Fibroblast of mammary gland (primary cell): ENCODE measurements at regions not wholly inside any gene's neighbourhood (a gene's known extent, or its start where the extent isn't known, plus 50 kb on each side); places are given as distances from the start of the nearest gene placed in this dataset.

Experiments
- DNase-seq: peaks from one replicate; pipeline ENCODE4 v3.0.0-alpha.2; 2010; ENCODE audit warnings: low read depth
- H3K4me3 ChIP-seq: 2 replicates; pipeline ENCODE4 v1.5.1; 2011; ENCODE audit warnings: low read depth, mild to moderate bottlenecking, low read length, moderate library complexity; ENCODE audit not compliant: control insufficient read depth
- TF ChIP-seq, protein P1 (sequence below): conservative IDR thresholded peaks from 2 replicates; pipeline ENCODE4 v1.5.1; 2011; ENCODE audit warnings: low read depth, low read length, inconsistent platforms; ENCODE audit not compliant: control insufficient read depth, insufficient read depth

DNA sequence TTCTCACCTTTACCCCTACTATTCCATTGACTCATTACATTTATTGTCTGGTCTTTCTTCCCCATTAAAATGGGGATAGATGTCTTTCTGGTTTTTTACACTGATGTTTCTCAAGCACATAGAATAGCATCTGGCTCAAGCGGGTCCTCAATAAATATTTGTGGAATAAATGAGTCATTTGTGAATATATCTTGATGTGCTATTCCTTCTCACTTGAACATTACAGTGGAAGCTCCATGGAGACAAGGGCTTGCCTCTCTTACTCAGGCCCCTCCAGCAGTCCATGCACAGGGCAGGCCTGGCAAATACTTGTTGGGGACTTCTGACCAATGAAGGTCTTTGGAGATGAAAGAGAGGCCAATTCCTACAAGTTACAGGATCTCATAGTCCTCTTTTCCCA, 151.7 kb upstream of the TAS2R1 start:
- H3K4me3 ChIP-seq = no peak overlapping the region
- TF ChIP-seq, protein P1, sequence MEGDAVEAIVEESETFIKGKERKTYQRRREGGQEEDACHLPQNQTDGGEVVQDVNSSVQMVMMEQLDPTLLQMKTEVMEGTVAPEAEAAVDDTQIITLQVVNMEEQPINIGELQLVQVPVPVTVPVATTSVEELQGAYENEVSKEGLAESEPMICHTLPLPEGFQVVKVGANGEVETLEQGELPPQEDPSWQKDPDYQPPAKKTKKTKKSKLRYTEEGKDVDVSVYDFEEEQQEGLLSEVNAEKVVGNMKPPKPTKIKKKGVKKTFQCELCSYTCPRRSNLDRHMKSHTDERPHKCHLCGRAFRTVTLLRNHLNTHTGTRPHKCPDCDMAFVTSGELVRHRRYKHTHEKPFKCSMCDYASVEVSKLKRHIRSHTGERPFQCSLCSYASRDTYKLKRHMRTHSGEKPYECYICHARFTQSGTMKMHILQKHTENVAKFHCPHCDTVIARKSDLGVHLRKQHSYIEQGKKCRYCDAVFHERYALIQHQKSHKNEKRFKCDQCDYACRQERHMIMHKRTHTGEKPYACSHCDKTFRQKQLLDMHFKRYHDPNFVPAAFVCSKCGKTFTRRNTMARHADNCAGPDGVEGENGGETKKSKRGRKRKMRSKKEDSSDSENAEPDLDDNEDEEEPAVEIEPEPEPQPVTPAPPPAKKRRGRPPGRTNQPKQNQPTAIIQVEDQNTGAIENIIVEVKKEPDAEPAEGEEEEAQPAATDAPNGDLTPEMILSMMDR = no peak
- no peak for DNase-seq

DNA sequence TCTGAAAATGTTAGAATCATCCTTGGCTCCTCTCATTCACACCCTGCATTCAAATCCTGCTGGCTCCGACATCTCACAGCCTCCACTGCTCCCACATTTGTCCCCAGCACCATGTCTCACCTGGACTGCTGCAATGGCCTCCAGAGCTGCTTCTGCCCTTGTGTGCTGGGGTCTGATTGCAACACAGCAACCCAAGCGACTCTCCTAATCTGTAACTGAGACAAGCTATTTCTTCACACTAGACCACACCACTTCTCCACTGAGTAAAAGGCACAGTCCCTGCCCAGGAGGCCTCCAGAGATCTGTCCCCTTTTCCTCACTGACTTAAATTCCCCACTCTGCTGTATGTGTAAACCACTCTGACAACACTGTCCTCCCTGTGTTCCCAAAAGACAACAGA, 151.1 kb upstream of the TAS2R1 start:
- no peak for DNase-seq
- TF ChIP-seq, protein P1 = no peak
- H3K4me3 ChIP-seq = no peak overlapping the region

DNA sequence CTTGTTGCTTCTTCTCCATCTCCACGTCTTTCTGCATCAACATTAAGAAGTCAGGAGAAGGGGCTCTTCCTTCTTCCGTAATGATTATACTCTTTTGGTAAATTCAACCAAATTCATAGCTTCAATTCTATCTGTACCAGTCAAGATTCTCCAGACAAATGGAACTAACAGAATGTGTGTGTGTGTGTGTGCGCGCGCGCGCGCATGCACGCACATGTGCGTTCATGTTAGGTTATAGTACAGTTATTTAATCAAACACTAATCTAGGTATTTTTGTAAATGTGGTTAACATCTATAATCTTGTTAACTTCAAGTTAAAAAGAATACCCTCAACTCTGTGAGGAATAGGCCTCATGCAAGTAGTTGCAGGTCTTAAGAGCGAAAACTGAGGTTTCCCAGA, 150.3 kb upstream of the TAS2R1 start:
- no peak overlapping the region for H3K4me3 ChIP-seq
- DNase-seq = no peak
- TF ChIP-seq, protein P1 = no peak

- DNase-seq = no peak
- TF ChIP-seq, protein P1 = no peak
- H3K4me3 ChIP-seq = no peak overlapping the region
Observed at GRCh38 chr5:9776525-9776924, 146.4 kb upstream of the TAS2R1 start.

- DNase-seq = peak; percentile 7
- TF ChIP-seq, protein P1 = no peak
- no peak overlapping the region for H3K4me3 ChIP-seq
Observed at GRCh38 chr5:9775339-9775738, 145.2 kb upstream of the TAS2R1 start.

DNA sequence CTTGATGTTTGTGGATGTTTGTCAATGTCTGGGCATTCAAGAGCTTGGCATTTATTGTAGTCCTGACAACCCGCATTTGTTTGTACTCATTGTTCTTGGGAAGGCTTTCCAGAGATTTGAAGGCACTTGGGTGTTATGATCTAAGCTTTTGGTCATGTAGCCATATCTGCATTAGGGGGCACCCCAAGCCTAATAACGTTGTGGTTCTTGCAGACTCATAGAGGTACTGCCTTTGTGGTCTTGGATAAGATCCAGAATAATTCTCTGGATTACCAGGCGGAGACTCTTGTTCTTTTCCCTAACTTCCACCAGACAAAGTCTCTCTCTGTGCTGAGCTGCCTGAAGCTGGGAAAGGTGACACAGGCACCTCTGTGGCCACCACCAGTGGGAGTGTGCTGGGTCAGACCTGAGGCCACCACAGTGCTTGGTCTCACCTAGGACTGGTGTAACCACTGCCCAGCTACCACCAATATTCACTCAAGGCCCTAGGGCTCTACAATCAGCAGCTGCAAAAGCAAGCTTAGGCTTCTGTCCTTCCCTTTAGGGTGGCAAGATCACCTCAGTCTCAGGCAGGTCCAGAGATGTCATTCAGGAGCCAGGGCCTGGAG, 144.4 kb upstream of the TAS2R1 start:
- TF ChIP-seq, protein P1 = peak; percentile 19

GRCh38 chr5:9771079-9771478, 140.9 kb upstream of the TAS2R1 start:
- H3K4me3 ChIP-seq = no peak overlapping the region
- DNase-seq = no peak
- TF ChIP-seq, protein P1 = no peak

More for the DNA sequence above, 144.4 kb upstream of the TAS2R1 start:
- peak; percentile 46 for DNase-seq
- no peak overlapping the region for H3K4me3 ChIP-seq
